Cardiac muscle cell (in vitro differentiated cells and primary cell): ENCODE measurements at regions not wholly inside any gene's neighbourhood (a gene's known extent, or its start where the extent isn't known, plus 50 kb on each side); places are given as distances from the start of the nearest gene placed in this dataset.

ENCODE experiments used
- DNase-seq, 2 donors: peaks; one replicate each; pipeline versions ENCODE4 v3.0.0 to v3.0.0-alpha.2; 2010 to 2017; ENCODE audit warnings: low read depth in 1 of 2, low spot score in 1 of 2
- H3K27ac ChIP-seq: fragments of 200-600 bp; sonication (generic); 2 replicates; pipeline ENCODE4 v1.5.1; 2016
- H3K27me3 ChIP-seq: fragments of 200-600 bp; sonication (generic); 2 replicates; pipeline ENCODE4 v1.6.0; 2016; ENCODE audit warnings: control low read depth
- H3K36me3 ChIP-seq: fragments of 200-600 bp; sonication (generic); 2 replicates; pipeline ENCODE4 v1.5.1; 2016; ENCODE audit warnings: control low read depth
- H3K4me1 ChIP-seq: fragments of 200-600 bp; sonication (generic); 2 replicates; pipeline ENCODE4 v1.8.1; 2017; ENCODE audit warnings: low read depth, mild to moderate bottlenecking, mixed run types
- H3K4me3 ChIP-seq: fragments of 200-600 bp; sonication (generic); 2 replicates; pipeline ENCODE4 v1.5.1; 2016; ENCODE audit warnings: mild to moderate bottlenecking
- H3K9me3 ChIP-seq: fragments of 200-600 bp; sonication (generic); 2 replicates; pipeline ENCODE4 v1.5.1; 2017; ENCODE audit warnings: low read depth, mild to moderate bottlenecking, control low read depth
- CTCF ChIP-seq: IDR thresholded peaks from 2 replicates; pipeline ENCODE4 v1.5.1; 2012; ENCODE audit warnings: low read depth, mild to moderate bottlenecking, low read length

GRCh38 chr1:198040880-198041279 is 115.9 kb upstream of the NEK7 start:
- DNase-seq = no peak

GRCh38 chr1:198042168-198042567 is 114.6 kb upstream of the NEK7 start:
- no peak for TF ChIP-seq CTCF
- DNase-seq = peak in 1 of 2 donors; percentile 4
- Histone ChIP-seq H3K27ac (no peak overlapping the region), H3K4me3 (no peak overlapping the region), H3K4me1 (peaks cover 6% of the 10 kb centered on the region), H3K27me3 (no peaks in the 10 kb centered on the region), H3K36me3 (no peaks in the 10 kb centered on the region), H3K9me3 (no peaks in the 10 kb centered on the region)

More at GRCh38 chr1:198040880-198041279, 115.9 kb upstream of the NEK7 start:
- H3K9me3 ChIP-seq = no peaks in the 10 kb centered on the region
- no peaks in the 10 kb centered on the region for H3K36me3 ChIP-seq
- no peak overlapping the region for H3K4me3 ChIP-seq
- no peak for TF ChIP-seq CTCF
- H3K27ac ChIP-seq = no peak overlapping the region
- no peaks in the 10 kb centered on the region for H3K4me1 ChIP-seq
- H3K27me3 ChIP-seq = no peaks in the 10 kb centered on the region

- no peak for DNase-seq
- no peaks in the 10 kb centered on the region for H3K9me3 ChIP-seq
- H3K4me1 ChIP-seq = peaks cover 6% of the 10 kb centered on the region
- no peaks in the 10 kb centered on the region for H3K36me3 ChIP-seq
- no peak for TF ChIP-seq CTCF
- H3K27ac ChIP-seq = no peak overlapping the region
- H3K27me3 ChIP-seq = no peaks in the 10 kb centered on the region
- H3K4me3 ChIP-seq = no peak overlapping the region
These were observed 108.9 kb upstream of the NEK7 start for GRCh38 chr1:198047913-198048312.

GRCh38 chr1:198054510-198054909 is 102.3 kb upstream of the NEK7 start:
- H3K9me3 ChIP-seq = no peaks in the 10 kb centered on the region
- H3K4me3 ChIP-seq = no peak overlapping the region
- TF ChIP-seq CTCF = no peak
- no peak overlapping the region for H3K27ac ChIP-seq
- no peaks in the 10 kb centered on the region for H3K4me1 ChIP-seq
- no peaks in the 10 kb centered on the region for H3K36me3 ChIP-seq
- H3K27me3 ChIP-seq = no peaks in the 10 kb centered on the region
- DNase-seq = peak in 1 of 2 donors; percentile 7

- H3K9me3 ChIP-seq = no peaks in the 10 kb centered on the region
- no peak overlapping the region for H3K27ac ChIP-seq
- H3K36me3 ChIP-seq = no peaks in the 10 kb centered on the region
- H3K4me3 ChIP-seq = no peak overlapping the region
- no peaks in the 10 kb centered on the region for H3K27me3 ChIP-seq
- no peak for TF ChIP-seq CTCF
- H3K4me1 ChIP-seq = no peaks in the 10 kb centered on the region
- peak; percentile 2 for DNase-seq
These were observed 100.5 kb upstream of the NEK7 start for GRCh38 chr1:198056255-198056654.

- Histone ChIP-seq H3K4me3 (no peak overlapping the region), H3K27me3 (no peaks in the 10 kb centered on the region), H3K9me3 (no peaks in the 10 kb centered on the region), H3K4me1 (no peaks in the 10 kb centered on the region), H3K27ac (no peak overlapping the region), H3K36me3 (no peaks in the 10 kb centered on the region)
- DNase-seq = no peak
- no peak for TF ChIP-seq CTCF
These were observed 92.6 kb upstream of the NEK7 start for GRCh38 chr1:198064181-198064580.
